ENCODE measurements at regions not wholly inside any gene's neighbourhood (a gene's known extent, or its start where the extent isn't known, plus 50 kb on each side); places are given as distances from the start of the nearest gene placed in this dataset.

DNA sequence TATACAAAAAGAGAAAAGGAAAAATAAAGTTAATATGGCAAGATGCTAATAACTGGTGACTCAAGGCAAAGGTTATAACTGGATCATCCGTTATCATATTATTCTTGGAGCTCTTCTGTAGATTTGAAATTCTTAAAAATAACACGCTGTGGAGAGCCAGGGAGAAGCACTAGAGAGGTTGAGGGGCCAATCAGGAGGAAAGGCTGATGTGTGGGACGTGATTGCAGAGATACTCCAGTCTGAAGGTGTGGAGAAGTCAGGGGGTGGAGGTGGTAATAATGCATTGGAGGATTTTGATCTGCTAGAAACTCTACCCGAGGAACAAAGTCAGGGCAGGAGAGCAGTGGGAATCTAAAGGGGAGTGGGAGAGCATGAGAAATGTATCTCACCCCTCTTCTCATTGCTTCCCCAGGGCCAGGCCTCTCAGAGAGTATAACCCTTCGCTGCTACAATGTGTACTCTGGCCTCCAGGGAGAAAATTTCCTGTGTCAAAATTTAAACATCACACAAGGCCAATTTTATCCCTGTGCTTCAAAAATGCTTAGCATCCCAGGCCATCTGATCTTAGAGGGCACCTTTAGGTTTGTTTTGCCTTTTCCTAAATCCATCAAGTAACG lies 211.5 kb upstream of the SEMA6D start:
- TF ChIP-seq, protein P1, sequence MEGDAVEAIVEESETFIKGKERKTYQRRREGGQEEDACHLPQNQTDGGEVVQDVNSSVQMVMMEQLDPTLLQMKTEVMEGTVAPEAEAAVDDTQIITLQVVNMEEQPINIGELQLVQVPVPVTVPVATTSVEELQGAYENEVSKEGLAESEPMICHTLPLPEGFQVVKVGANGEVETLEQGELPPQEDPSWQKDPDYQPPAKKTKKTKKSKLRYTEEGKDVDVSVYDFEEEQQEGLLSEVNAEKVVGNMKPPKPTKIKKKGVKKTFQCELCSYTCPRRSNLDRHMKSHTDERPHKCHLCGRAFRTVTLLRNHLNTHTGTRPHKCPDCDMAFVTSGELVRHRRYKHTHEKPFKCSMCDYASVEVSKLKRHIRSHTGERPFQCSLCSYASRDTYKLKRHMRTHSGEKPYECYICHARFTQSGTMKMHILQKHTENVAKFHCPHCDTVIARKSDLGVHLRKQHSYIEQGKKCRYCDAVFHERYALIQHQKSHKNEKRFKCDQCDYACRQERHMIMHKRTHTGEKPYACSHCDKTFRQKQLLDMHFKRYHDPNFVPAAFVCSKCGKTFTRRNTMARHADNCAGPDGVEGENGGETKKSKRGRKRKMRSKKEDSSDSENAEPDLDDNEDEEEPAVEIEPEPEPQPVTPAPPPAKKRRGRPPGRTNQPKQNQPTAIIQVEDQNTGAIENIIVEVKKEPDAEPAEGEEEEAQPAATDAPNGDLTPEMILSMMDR (IDR thresholded peaks at IDR 0.05), result no peak
- TF ChIP-seq MXD4 (CRISPR knock-in tag; IDR thresholded peaks at IDR 0.05; ENCODE audit: borderline replicate concordance) (no peak), SP1 (CRISPR knock-in tag; conservative IDR thresholded peaks at IDR 0.05) (no peak), ELF4 (CRISPR knock-in tag; IDR thresholded peaks at IDR 0.05; ENCODE audit: low read depth) (no peak)
- TF ChIP-seq, protein P2, sequence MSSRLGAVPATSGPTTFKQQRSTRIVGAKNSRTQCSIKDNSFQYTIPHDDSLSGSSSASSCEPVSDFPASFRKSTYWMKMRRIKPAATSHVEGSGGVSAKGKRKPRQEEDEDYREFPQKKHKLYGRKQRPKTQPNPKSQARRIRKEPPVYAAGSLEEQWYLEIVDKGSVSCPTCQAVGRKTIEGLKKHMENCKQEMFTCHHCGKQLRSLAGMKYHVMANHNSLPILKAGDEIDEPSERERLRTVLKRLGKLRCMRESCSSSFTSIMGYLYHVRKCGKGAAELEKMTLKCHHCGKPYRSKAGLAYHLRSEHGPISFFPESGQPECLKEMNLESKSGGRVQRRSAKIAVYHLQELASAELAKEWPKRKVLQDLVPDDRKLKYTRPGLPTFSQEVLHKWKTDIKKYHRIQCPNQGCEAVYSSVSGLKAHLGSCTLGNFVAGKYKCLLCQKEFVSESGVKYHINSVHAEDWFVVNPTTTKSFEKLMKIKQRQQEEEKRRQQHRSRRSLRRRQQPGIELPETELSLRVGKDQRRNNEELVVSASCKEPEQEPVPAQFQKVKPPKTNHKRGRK (CRISPR knock-in tag; IDR thresholded peaks at IDR 0.05; ENCODE audit: borderline replicate concordance), result no peak

All from WTC11 (cell line).